ENCODE measurements at regions not wholly inside any gene's neighbourhood (a gene's known extent, or its start where the extent isn't known, plus 50 kb on each side); places are given as distances from the start of the nearest gene placed in this dataset.

DNA sequence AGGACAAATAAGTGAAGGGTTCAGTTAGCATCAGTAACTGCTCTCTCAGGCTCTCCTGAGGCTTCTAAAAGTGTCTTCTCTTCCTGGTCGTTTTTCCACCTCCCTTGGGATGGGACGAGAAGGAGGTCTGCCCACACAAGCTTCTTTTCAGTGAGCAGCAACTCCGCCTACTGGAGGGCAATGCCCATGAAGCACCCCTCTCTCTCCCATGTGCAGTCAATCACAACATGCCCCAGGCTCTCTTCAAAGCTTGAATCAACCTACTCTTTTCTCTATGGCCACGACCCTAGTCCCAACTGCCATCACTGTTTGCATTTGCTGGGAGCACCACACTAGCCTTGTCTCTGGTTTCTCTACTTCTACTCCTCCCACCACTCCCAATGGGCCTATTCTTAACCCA, 135.6 kb downstream of the RPS24 start:
- POLR2A ChIA-PET = no interaction called here
- no peak for DNase-seq (ENCODE audit: extremely low spot score)
- TF ChIP-seq, protein P1, sequence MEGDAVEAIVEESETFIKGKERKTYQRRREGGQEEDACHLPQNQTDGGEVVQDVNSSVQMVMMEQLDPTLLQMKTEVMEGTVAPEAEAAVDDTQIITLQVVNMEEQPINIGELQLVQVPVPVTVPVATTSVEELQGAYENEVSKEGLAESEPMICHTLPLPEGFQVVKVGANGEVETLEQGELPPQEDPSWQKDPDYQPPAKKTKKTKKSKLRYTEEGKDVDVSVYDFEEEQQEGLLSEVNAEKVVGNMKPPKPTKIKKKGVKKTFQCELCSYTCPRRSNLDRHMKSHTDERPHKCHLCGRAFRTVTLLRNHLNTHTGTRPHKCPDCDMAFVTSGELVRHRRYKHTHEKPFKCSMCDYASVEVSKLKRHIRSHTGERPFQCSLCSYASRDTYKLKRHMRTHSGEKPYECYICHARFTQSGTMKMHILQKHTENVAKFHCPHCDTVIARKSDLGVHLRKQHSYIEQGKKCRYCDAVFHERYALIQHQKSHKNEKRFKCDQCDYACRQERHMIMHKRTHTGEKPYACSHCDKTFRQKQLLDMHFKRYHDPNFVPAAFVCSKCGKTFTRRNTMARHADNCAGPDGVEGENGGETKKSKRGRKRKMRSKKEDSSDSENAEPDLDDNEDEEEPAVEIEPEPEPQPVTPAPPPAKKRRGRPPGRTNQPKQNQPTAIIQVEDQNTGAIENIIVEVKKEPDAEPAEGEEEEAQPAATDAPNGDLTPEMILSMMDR (IDR thresholded peaks at IDR 0.05; ENCODE audit: control extremely low read depth, extremely low read depth, low read depth, missing control alignments) = no peak
- CTCF ChIA-PET = interaction anchor here (1.1 kb wide), 1 partner anchor 37 kb away, joined by 3 read pairs; no protein-coding TSS in a partner anchor

DNA sequence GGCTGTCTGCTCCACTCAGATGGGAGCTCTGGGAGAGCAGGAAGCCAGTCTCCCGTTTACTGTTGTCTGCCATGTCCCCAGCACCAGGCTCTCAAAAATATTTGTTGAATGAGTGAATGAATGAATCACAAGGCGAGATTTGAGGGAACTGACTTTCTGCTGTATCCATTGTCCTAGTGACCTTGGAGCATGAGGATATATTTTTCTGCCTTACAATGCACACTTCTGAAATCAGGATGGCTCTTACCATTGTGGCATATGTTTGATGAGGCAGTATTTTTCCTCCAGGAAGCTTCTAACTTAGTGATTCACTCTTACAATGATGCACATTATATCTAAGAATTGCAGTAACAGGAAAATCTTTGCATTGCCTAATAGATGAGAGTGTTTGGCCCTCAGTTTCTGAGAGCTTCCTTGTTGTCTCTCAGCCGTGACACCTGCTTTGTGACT, 136.4 kb downstream of the RPS24 start:
- DNase-seq (ENCODE audit: extremely low spot score) = no peak
- ChIA-PET CTCF (interaction anchor here (1.1 kb wide), 1 partner anchor 36 kb away, joined by 3 read pairs; no protein-coding TSS in a partner anchor), POLR2A (no interaction called here)

DNA sequence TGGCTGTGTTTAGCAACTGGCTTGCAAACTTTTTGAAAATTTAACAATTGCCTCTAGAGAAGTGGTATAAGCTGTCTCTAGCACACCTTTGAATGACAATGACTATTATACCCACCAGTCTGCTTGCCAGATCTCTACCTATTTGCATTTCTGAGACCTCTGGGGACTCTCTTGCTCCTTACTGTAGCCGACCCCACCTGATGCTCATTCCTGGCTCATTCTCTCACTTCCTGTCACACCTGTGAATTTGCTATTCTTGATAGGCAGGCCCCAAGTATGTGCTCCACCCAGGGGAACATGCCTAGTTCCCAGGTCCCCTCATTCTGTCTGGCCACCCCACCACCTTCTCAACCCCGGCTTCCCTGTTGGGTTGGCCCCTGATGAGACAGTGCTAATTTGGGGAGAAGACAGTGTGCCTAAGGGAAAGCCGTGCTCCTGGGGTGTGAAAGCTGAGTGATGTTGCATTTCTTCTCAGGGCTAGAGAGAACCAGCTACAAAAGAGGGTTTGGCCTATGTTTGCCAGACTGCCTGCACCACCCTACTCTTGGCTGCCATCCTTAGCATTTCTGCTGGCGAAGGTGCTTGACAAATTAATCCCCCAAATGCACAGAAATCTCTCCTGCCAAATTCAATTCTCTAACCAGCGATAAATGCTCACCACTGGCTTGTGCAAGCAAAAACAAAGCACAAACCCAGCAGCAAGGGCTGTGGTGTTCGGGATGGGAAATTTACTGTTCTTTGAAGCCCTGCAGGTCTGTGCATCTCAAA, 138.2 kb downstream of the RPS24 start:
- no peak for DNase-seq (ENCODE audit: extremely low spot score)
- TF ChIP-seq, protein P1 (IDR thresholded peaks at IDR 0.05; ENCODE audit: control extremely low read depth, extremely low read depth, low read depth, missing control alignments) = no peak
- CTCF ChIA-PET = interaction anchor here (1.0 kb wide), 1 partner anchor 8 kb away, joined by 3 read pairs; no protein-coding TSS in a partner anchor
- POLR2A ChIA-PET = no interaction called here

More for the DNA sequence above, 136.4 kb downstream of the RPS24 start:
- TF ChIP-seq, protein P1 (IDR thresholded peaks at IDR 0.05; ENCODE audit: control extremely low read depth, extremely low read depth, low read depth, missing control alignments) = no peak

DNA sequence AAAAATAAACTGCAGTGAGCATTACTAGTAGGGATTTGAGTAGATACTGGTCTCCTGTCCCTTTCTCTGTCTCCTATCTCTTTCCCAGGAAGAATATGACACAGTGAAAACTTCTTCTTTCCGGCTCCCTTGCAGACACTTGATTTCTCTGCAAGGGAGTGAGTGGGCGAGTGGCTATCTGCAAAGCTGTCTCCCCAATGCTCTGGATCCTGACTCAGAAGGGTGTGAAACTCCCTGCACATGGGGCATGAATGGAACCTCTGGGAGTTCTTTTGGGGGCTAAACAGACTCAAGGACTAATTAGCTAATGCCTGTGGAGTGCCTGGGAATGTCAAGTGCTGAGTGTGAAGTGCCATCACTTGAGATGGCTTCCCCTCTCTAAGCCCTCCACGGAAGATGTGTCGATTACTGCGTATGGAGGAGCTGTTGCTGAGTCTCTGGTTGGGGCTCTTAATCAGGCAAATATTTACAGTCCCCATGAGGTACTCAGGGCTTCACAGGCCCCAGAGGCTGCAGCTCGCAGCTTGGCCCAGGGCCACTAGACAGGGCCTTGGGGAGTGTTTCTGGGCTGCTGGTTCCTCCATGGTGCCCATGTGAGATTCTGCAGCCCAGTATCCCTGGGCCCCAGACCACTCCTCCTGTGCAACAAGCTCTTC, 139.8 kb downstream of the RPS24 start:
- ChIA-PET CTCF (interaction anchor here (0.8 to 2.4 kb wide), 2 partner anchors 11 to 129 kb away, joined by 3 to 6 read pairs; no protein-coding TSS in a partner anchor), POLR2A (no interaction called here)
- DNase-seq (ENCODE audit: extremely low spot score) = no peak
- TF ChIP-seq, protein P1 (IDR thresholded peaks at IDR 0.05; ENCODE audit: control extremely low read depth, extremely low read depth, low read depth, missing control alignments) = no peak

DNA sequence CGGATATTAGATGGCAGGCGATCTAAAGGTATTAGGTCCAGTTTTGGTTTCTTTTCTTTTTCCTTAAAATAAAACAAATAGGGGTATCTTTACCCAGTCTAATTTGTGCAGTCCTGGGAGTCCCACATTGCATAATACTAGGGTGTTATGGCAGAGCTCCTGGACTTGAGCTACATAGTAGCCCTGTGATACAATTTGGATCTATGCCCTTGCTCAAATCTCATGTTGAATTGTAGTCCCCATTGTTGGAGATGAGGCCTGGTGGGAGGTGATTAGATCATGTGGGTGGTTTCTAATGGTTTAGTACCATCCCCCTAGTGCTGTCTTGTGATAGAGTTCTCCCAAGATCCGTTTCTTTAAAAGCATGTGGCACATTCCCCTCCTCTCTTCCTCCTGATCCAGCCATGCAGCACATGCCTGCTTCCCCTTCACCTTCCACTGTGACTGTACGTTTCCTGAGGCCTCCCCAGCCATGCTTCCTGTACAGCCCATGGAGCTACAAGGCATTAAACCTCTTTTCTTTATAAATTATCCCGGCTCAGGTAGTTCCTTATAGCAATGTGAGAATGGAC, 141.9 kb downstream of the RPS24 start:
- POLR2A ChIA-PET = no interaction called here
- no peak for DNase-seq (ENCODE audit: extremely low spot score)
- CTCF ChIA-PET = interaction anchor here (1.3 to 2.4 kb wide), 4 partner anchors 8 to 464 kb away, joined by 3 to 6 read pairs (median 3); no protein-coding TSS in a partner anchor
- TF ChIP-seq, protein P1 (IDR thresholded peaks at IDR 0.05; ENCODE audit: control extremely low read depth, extremely low read depth, low read depth, missing control alignments) = no peak

All from GM10248 (cell line).